ENCODE measurements at regions not wholly inside any gene's neighbourhood (a gene's known extent, or its start where the extent isn't known, plus 50 kb on each side); places are given as distances from the start of the nearest gene placed in this dataset.

- no peaks in the 10 kb centered on the region for H3K4me1 Mint-ChIP-seq
- no peak for DNase-seq
- Histone ChIP-seq H3K4me2 (replicated peaks; ENCODE audit: extremely low read depth, low read length, poor library complexity, severe bottlenecking) (no peak overlapping the region), H2AFZ (ENCODE audit: insufficient read depth, low read depth, low read length, poor library complexity, severe bottlenecking) (no peak overlapping the region), H3K79me2 (ENCODE audit: insufficient read depth, low read length) (no peaks in the 10 kb centered on the region), H3K9ac (ENCODE audit: insufficient read depth, low read length, poor library complexity, severe bottlenecking) (no peak overlapping the region), H3K4me3 (replicated peaks in 1 of 3; ENCODE audit: low read depth in 2 of 3, low read length in 3 of 3) (no peak overlapping the region), H3K4me1 (ENCODE audit: control insufficient read depth in 1 of 2, insufficient read depth in 2 of 2, low read length in 2 of 2) (no peaks in the 10 kb centered on the region), H3K36me3 (replicated peaks in 1 of 2; ENCODE audit: control insufficient read depth in 1 of 2, insufficient read depth in 2 of 2, low read length in 2 of 2) (no peaks in the 10 kb centered on the region), H3K27me3 (ENCODE audit: control insufficient read depth in 2 of 2, insufficient read depth in 2 of 2, low read length in 2 of 2) (no peaks in the 10 kb centered on the region), H3K27ac (ENCODE audit: low read depth in 1 of 2, low read length in 2 of 2) (no peak overlapping the region), H4K20me1 (ENCODE audit: insufficient read depth, low read length) (no peaks in the 10 kb centered on the region), H3K9me3 (replicated peaks in 1 of 2; ENCODE audit: control insufficient read depth in 1 of 2, insufficient read depth in 1 of 2, low read length in 2 of 2) (no peaks in the 10 kb centered on the region)
- H3K27ac Mint-ChIP-seq, result no peak overlapping the region
- WGBS (ENCODE audit: insufficient coverage), result no CpG with 5 or more reads among the region's 4 CpGs
- no peaks in the 10 kb centered on the region for H3K36me3 Mint-ChIP-seq
- H3K9me3 Mint-ChIP-seq, result peaks cover 0 to 3% (median 0%) of the 10 kb centered on the region in 7 donors
- peaks cover 3 to 4% (median 3%) of the 10 kb centered on the region in 3 donors for H3K27me3 Mint-ChIP-seq (ENCODE audit: low read depth in 3 of 3)
- intact Hi-C loops (cut with micrococcal nuclease), result loop anchor here (5.0 kb wide), 1 partner anchor 479 kb away; no protein-coding TSS in a partner anchor
- H3K4me3 Mint-ChIP-seq, result no peak overlapping the region
- no peak for TF ChIP-seq CTCF (IDR thresholded peaks at IDR 0.05)
Measured at GRCh38 chr11:19551457-19551856, 161.2 kb upstream of the NAV2 start.

- Mint-ChIP-seq H3K27ac (no peak overlapping the region), H3K36me3 (no peaks in the 10 kb centered on the region), H3K27me3 (ENCODE audit: low read depth in 3 of 3) (peaks cover 0 to 5% (median 4%) of the 10 kb centered on the region in 3 donors), H3K4me3 (no peak overlapping the region), H3K9me3 (peaks cover 0 to 3% (median 0%) of the 10 kb centered on the region in 7 donors), H3K4me1 (no peaks in the 10 kb centered on the region)
- no peak overlapping the region for H3K9ac ChIP-seq (ENCODE audit: insufficient read depth, low read length, poor library complexity, severe bottlenecking)
- no peaks in the 10 kb centered on the region for H3K36me3 ChIP-seq (replicated peaks in 1 of 2; ENCODE audit: control insufficient read depth in 1 of 2, insufficient read depth in 2 of 2, low read length in 2 of 2)
- H3K27me3 ChIP-seq (ENCODE audit: control insufficient read depth in 2 of 2, insufficient read depth in 2 of 2, low read length in 2 of 2), result no peaks in the 10 kb centered on the region
- H3K4me2 ChIP-seq (replicated peaks; ENCODE audit: extremely low read depth, low read length, poor library complexity, severe bottlenecking), result no peak overlapping the region
- H3K4me3 ChIP-seq (replicated peaks in 1 of 3; ENCODE audit: low read depth in 2 of 3, low read length in 3 of 3), result no peak overlapping the region
- no peak for TF ChIP-seq CTCF (IDR thresholded peaks at IDR 0.05)
- WGBS (ENCODE audit: insufficient coverage), result 81% methylated on average over 3 of the region's 3 CpGs
- intact Hi-C loops (cut with micrococcal nuclease), result no loop called here
- H3K27ac ChIP-seq (ENCODE audit: low read depth in 1 of 2, low read length in 2 of 2), result no peak overlapping the region
- H3K9me3 ChIP-seq (replicated peaks in 1 of 2; ENCODE audit: control insufficient read depth in 1 of 2, insufficient read depth in 1 of 2, low read length in 2 of 2), result no peaks in the 10 kb centered on the region
- no peak for DNase-seq
- no peaks in the 10 kb centered on the region for H4K20me1 ChIP-seq (ENCODE audit: insufficient read depth, low read length)
- no peaks in the 10 kb centered on the region for H3K79me2 ChIP-seq (ENCODE audit: insufficient read depth, low read length)
- H2AFZ ChIP-seq (ENCODE audit: insufficient read depth, low read depth, low read length, poor library complexity, severe bottlenecking), result no peak overlapping the region
- no peaks in the 10 kb centered on the region for H3K4me1 ChIP-seq (ENCODE audit: control insufficient read depth in 1 of 2, insufficient read depth in 2 of 2, low read length in 2 of 2)
Measured at GRCh38 chr11:19547044-19547443, 165.6 kb upstream of the NAV2 start.
